ENCODE measurements at regions not wholly inside any gene's neighbourhood (a gene's known extent, or its start where the extent isn't known, plus 50 kb on each side); places are given as distances from the start of the nearest gene placed in this dataset.
"Not testable (repeated sequence)": the region's sequence is repeated elsewhere in the genome, so short reads cannot be mapped to it uniquely, and the experiment has no call there.

GRCh38 chr22:35138521-35138920, 72.6 kb downstream of the ISX start:
- no peak for DNase-seq

- no peak for DNase-seq
Measured at GRCh38 chr22:35140879-35141745, 75.2 kb downstream of the ISX start.

- DNase-seq: no peak
Measured at GRCh38 chr22:35148381-35148780, 82.4 kb downstream of the ISX start.

- no peak for DNase-seq
Measured at GRCh38 chr22:35148866-35149548, 83.0 kb downstream of the ISX start.

GRCh38 chr22:35150183-35151107, 84.5 kb downstream of the ISX start:
- DNase-seq: peak; percentile 14

GRCh38 chr22:35152316-35152715, 86.4 kb downstream of the ISX start:
- no peak for DNase-seq

GRCh38 chr22:35154937-35155387, 89.0 kb downstream of the ISX start:
- peak; percentile 39 for DNase-seq

GRCh38 chr22:35155403-35156025, 89.6 kb downstream of the ISX start:
- DNase-seq: peak; percentile 9

GRCh38 chr22:35156945-35157344, 91.0 kb downstream of the ISX start:
- no peak for DNase-seq

GRCh38 chr22:35158336-35158735, 92.4 kb downstream of the ISX start:
- no peak for DNase-seq

GRCh38 chr22:35159343-35159742, 93.4 kb downstream of the ISX start:
- no peak for DNase-seq

- DNase-seq: no peak
Measured at GRCh38 chr22:35160268-35160667, 94.3 kb downstream of the ISX start.

- DNase-seq: not testable (repeated sequence)
Measured at GRCh38 chr22:35165896-35166295, 91.4 kb upstream of the HMGXB4 start.

GRCh38 chr22:35170716-35171697, 86.3 kb upstream of the HMGXB4 start:
- DNase-seq: no peak

- no peak for DNase-seq
Measured at GRCh38 chr22:35172442-35172841, 84.9 kb upstream of the HMGXB4 start.

GRCh38 chr22:35173655-35174054, 83.6 kb upstream of the HMGXB4 start:
- DNase-seq: no peak

- no peak for DNase-seq
Measured at GRCh38 chr22:35174401-35175038, 82.8 kb upstream of the HMGXB4 start.

- no peak for DNase-seq
Measured at GRCh38 chr22:35175392-35175791, 81.9 kb upstream of the HMGXB4 start.

- no peak for DNase-seq
Measured at GRCh38 chr22:35177811-35178210, 79.5 kb upstream of the HMGXB4 start.

- DNase-seq: no peak
Measured at GRCh38 chr22:35178446-35178845, 78.8 kb upstream of the HMGXB4 start.

- DNase-seq: no peak
Measured at GRCh38 chr22:35183917-35184316, 73.4 kb upstream of the HMGXB4 start.
